Liver (tissue), 8 donors: ENCODE measurements at regions not wholly inside any gene's neighbourhood (a gene's known extent, or its start where the extent isn't known, plus 50 kb on each side); places are given as distances from the start of the nearest gene placed in this dataset.

ENCODE experiments used
- DNase-seq: peaks from one replicate; pipeline ENCODE4 v3.0.0-alpha.2; 2017; ENCODE audit warnings: low spot score
- H3K27ac ChIP-seq, 2 donors: one replicate each; pipeline ENCODE4 v1.7.0; 2013; ENCODE audit warnings: inconsistent platforms in 2 of 2, low read length in 2 of 2, control low read depth in 1 of 2, low read depth in 1 of 2, mild to moderate bottlenecking in 1 of 2
- H3K27me3 ChIP-seq, 4 donors: one replicate each; pipeline versions ENCODE4 v1.6.1 to v1.7.0; 2013; ENCODE audit warnings: low read length in 3 of 4, inconsistent platforms in 1 of 4, mild to moderate bottlenecking in 1 of 4, moderate library complexity in 1 of 4; ENCODE audit not compliant: control insufficient read depth in 4 of 4, insufficient read depth in 4 of 4
- H3K36me3 ChIP-seq, 4 donors: one replicate each; pipeline versions ENCODE4 v1.6.1 to v1.7.0; 2013; ENCODE audit warnings: low read length in 3 of 4, mild to moderate bottlenecking in 3 of 4, low read depth in 1 of 4, moderate library complexity in 1 of 4; ENCODE audit not compliant: control insufficient read depth in 4 of 4, insufficient read depth in 3 of 4
- H3K4me1 ChIP-seq, 4 donors: one replicate each; pipeline versions ENCODE4 v1.6.1 to v1.7.0; 2013; ENCODE audit warnings: low read length in 3 of 4, mild to moderate bottlenecking in 3 of 4, moderate library complexity in 1 of 4; ENCODE audit not compliant: control insufficient read depth in 4 of 4, insufficient read depth in 4 of 4
- H3K4me3 ChIP-seq, 3 donors: one replicate each; pipeline versions ENCODE4 v1.6.1 to v1.7.0; 2013; ENCODE audit warnings: low read length in 3 of 3, control low read depth in 1 of 3, low read depth in 1 of 3, mild to moderate bottlenecking in 1 of 3
- H3K9ac ChIP-seq, 2 donors: one replicate each; pipeline ENCODE4 v1.7.0; 2013; ENCODE audit warnings: low read length in 2 of 2, mild to moderate bottlenecking in 2 of 2, moderate library complexity in 2 of 2, control low read depth in 1 of 2, low read depth in 1 of 2
- H3K9me3 ChIP-seq, 4 donors: one replicate each; pipeline versions ENCODE4 v1.6.1 to v1.7.0; 2013; ENCODE audit warnings: low read length in 3 of 4; ENCODE audit not compliant: control insufficient read depth in 4 of 4
- EGR1 ChIP-seq, 2 donors: IDR thresholded peaks; 2 replicates each; pipeline ENCODE4 v1.6.1; 2016 to 2018; ENCODE audit warnings: antibody characterized with exemption in 2 of 2, low read depth in 2 of 2
- FOXA1 ChIP-seq: IDR thresholded peaks from 2 replicates; pipeline ENCODE4 v1.6.1; 2016; ENCODE audit warnings: antibody characterized with exemption
- FOXA2 ChIP-seq: IDR thresholded peaks from 2 replicates; pipeline ENCODE4 v1.6.1; 2016; ENCODE audit warnings: antibody characterized with exemption
- GABPA ChIP-seq, 2 donors: IDR thresholded peaks in 1 of 2; conservative IDR thresholded peaks in 1 of 2; 2 replicates each; pipeline ENCODE4 v1.6.1; 2016; ENCODE audit warnings: antibody characterized with exemption in 2 of 2, mild to moderate bottlenecking in 1 of 2, moderate library complexity in 1 of 2
- HNF4A ChIP-seq, 2 donors: conservative IDR thresholded peaks; 2 replicates each; pipeline ENCODE4 v1.6.1; 2016; ENCODE audit warnings: antibody characterized with exemption in 2 of 2, mild to moderate bottlenecking in 2 of 2
- HNF4G ChIP-seq: IDR thresholded peaks from 2 replicates; pipeline ENCODE4 v1.6.1; 2016; ENCODE audit warnings: antibody characterized with exemption
- JUND ChIP-seq, 2 donors: IDR thresholded peaks; 2 replicates each; pipeline ENCODE4 v1.6.1; 2016; ENCODE audit warnings: antibody characterized with exemption in 2 of 2
- NR2F2 ChIP-seq: IDR thresholded peaks from 2 replicates; pipeline ENCODE4 v1.6.1; 2016; ENCODE audit warnings: antibody characterized with exemption
- RAD21 ChIP-seq, 2 donors: IDR thresholded peaks; 2 replicates each; pipeline ENCODE4 v1.6.1; 2016; ENCODE audit warnings: antibody characterized with exemption in 2 of 2, mild to moderate bottlenecking in 2 of 2
- RXRA ChIP-seq, 2 donors: IDR thresholded peaks; 2 replicates each; pipeline ENCODE4 v1.6.1; 2017 to 2018; ENCODE audit warnings: antibody characterized with exemption in 2 of 2, mild to moderate bottlenecking in 1 of 2
- SP1 ChIP-seq: IDR thresholded peaks from 2 replicates; pipeline ENCODE4 v1.6.1; 2018; ENCODE audit warnings: antibody characterized with exemption, mild to moderate bottlenecking
- TAF1 ChIP-seq: conservative IDR thresholded peaks from 2 replicates; pipeline ENCODE4 v1.6.1; 2016; ENCODE audit warnings: antibody characterized with exemption, mild to moderate bottlenecking
- YY1 ChIP-seq: IDR thresholded peaks from 2 replicates; pipeline ENCODE4 v1.6.1; 2016; ENCODE audit warnings: antibody characterized with exemption, mild to moderate bottlenecking
- WGBS: extraction: QIAGEN DNeasy Blood & Tissue Kit; methylation state at CpG from one replicate; pipeline ENCODE4 v1.1.7; 2013; 5-methylcytosine and 5-hydroxymethylcytosine counted together
- TF ChIP-seq, protein P1 (sequence below): IDR thresholded peaks from 2 replicates; pipeline ENCODE4 v1.6.1; 2016; ENCODE audit warnings: antibody characterized with exemption
- TF ChIP-seq, protein P2 (sequence below): IDR thresholded peaks from 2 replicates; pipeline ENCODE4 v1.6.1; 2016; ENCODE audit warnings: antibody characterized with exemption
- TF ChIP-seq, protein P3 (sequence below): fragments of 150-350 bp; IDR thresholded peaks from 2 replicates; pipeline ENCODE4 v1.5.1; 2017; ENCODE audit warnings: improper control_type of control experiment, low read depth, low read length; ENCODE audit not compliant: missing input control
- TF ChIP-seq, protein P4 (sequence below): IDR thresholded peaks from 2 replicates; pipeline ENCODE4 v1.6.1; 2016; ENCODE audit warnings: antibody characterized with exemption, mild to moderate bottlenecking
- TF ChIP-seq, protein P5 (sequence below): IDR thresholded peaks from 2 replicates; pipeline ENCODE4 v1.6.1; 2016; ENCODE audit warnings: antibody characterized with exemption
- donor health status: healthy.
- donor health status: healthy.
- donor health status: healthy.
- donor health status: healthy.
- donor health status: healthy.

DNA sequence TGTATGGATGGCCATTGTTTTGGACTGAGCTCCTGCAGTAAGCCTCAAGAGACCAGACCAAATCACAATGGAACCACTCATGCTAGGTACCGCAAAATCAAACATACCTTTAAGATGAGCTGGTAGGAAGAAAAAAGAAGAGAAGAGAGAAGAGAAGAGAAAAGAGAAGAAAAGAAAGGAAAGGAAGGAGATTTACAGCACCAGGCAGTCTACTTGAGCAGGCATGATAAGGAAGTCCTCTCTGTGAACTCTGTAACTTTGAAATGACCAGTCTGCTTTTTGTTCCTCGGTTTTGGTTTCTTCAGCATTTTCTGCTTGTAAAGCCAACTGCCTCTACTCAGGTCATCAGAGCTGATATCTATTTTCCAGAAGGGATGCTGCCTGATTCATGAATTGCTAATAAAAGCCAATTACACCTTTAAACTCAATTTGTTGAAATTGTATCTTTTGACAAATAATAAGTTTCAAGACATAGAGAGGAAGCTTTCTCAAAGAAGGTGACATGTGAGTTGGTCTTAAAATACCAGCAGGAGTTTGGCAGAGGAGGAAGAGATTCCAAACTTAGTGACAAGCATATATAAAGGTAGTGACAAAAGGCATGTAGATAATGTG, 134.3 kb downstream of the UNC5CL start:
- TF ChIP-seq JUND (IDR thresholded peaks at IDR 0.05) = no peak
- TF ChIP-seq, protein P1, sequence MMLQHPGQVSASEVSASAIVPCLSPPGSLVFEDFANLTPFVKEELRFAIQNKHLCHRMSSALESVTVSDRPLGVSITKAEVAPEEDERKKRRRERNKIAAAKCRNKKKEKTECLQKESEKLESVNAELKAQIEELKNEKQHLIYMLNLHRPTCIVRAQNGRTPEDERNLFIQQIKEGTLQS = no peak
- Histone ChIP-seq H3K27me3 (no peaks in the 10 kb centered on the region), H3K36me3 (no peaks in the 10 kb centered on the region), H3K27ac (no peak overlapping the region), H3K4me1 (peaks cover 0 to under 1% (median 0%) of the 10 kb centered on the region in 4 donors), H3K9ac (no peak overlapping the region), H3K4me3 (no peak overlapping the region), H3K9me3 (no peaks in the 10 kb centered on the region)
- no peak for DNase-seq
- 80% methylated on average over 2 of the region's 2 CpGs for WGBS

DNA sequence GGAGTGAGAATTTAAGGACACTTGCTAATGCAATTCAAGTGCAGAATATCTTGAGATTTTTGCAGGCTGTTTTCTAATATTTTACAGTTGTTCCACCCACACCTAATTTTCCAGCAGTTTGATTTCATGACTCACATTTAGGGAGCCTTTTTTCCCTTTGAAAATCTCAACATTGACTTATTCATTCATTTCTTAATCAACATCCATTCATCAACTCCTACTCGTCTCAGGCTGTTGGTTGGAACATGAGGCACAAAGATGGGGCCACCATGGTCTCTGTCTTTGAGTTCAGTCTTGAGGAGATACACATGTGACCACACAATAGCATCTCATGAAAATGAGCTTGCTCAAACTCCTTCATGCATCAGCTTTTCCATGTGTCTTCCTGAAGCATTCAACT, 135.6 kb downstream of the UNC5CL start:
- Histone ChIP-seq H3K4me1 (peaks cover 0 to 8% (median 0%) of the 10 kb centered on the region in 4 donors), H3K27me3 (no peaks in the 10 kb centered on the region), H3K9ac (no peak overlapping the region), H3K4me3 (no peak overlapping the region), H3K9me3 (no peaks in the 10 kb centered on the region), H3K27ac (no peak overlapping the region), H3K36me3 (no peaks in the 10 kb centered on the region)
- 84% methylated on average over 1 of the region's 1 CpG for WGBS
- no peak for DNase-seq
- TF ChIP-seq FOXA2 (no peak), JUND (IDR thresholded peaks at IDR 0.05) (no peak), YY1 (no peak), FOXA1 (no peak), SP1 (no peak), HNF4G (no peak), GABPA (IDR thresholded peaks at IDR 0.05 in 1 of 2, conservative IDR thresholded peaks at IDR 0.05 in 1 of 2) (no peak), NR2F2 (no peak), HNF4A (conservative IDR thresholded peaks at IDR 0.05) (no peak), RAD21 (IDR thresholded peaks at IDR 0.05) (no peak), RXRA (IDR thresholded peaks at IDR 0.05) (no peak), TAF1 (no peak), EGR1 (IDR thresholded peaks at IDR 0.05; ENCODE audit: low read depth in 2 of 2) (no peak)
- TF ChIP-seq, protein P2, sequence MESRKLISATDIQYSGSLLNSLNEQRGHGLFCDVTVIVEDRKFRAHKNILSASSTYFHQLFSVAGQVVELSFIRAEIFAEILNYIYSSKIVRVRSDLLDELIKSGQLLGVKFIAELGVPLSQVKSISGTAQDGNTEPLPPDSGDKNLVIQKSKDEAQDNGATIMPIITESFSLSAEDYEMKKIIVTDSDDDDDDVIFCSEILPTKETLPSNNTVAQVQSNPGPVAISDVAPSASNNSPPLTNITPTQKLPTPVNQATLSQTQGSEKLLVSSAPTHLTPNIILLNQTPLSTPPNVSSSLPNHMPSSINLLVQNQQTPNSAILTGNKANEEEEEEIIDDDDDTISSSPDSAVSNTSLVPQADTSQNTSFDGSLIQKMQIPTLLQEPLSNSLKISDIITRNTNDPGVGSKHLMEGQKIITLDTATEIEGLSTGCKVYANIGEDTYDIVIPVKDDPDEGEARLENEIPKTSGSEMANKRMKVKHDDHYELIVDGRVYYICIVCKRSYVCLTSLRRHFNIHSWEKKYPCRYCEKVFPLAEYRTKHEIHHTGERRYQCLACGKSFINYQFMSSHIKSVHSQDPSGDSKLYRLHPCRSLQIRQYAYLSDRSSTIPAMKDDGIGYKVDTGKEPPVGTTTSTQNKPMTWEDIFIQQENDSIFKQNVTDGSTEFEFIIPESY = no peak
- TF ChIP-seq, protein P3, sequence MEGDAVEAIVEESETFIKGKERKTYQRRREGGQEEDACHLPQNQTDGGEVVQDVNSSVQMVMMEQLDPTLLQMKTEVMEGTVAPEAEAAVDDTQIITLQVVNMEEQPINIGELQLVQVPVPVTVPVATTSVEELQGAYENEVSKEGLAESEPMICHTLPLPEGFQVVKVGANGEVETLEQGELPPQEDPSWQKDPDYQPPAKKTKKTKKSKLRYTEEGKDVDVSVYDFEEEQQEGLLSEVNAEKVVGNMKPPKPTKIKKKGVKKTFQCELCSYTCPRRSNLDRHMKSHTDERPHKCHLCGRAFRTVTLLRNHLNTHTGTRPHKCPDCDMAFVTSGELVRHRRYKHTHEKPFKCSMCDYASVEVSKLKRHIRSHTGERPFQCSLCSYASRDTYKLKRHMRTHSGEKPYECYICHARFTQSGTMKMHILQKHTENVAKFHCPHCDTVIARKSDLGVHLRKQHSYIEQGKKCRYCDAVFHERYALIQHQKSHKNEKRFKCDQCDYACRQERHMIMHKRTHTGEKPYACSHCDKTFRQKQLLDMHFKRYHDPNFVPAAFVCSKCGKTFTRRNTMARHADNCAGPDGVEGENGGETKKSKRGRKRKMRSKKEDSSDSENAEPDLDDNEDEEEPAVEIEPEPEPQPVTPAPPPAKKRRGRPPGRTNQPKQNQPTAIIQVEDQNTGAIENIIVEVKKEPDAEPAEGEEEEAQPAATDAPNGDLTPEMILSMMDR = no peak
- TF ChIP-seq, protein P4, sequence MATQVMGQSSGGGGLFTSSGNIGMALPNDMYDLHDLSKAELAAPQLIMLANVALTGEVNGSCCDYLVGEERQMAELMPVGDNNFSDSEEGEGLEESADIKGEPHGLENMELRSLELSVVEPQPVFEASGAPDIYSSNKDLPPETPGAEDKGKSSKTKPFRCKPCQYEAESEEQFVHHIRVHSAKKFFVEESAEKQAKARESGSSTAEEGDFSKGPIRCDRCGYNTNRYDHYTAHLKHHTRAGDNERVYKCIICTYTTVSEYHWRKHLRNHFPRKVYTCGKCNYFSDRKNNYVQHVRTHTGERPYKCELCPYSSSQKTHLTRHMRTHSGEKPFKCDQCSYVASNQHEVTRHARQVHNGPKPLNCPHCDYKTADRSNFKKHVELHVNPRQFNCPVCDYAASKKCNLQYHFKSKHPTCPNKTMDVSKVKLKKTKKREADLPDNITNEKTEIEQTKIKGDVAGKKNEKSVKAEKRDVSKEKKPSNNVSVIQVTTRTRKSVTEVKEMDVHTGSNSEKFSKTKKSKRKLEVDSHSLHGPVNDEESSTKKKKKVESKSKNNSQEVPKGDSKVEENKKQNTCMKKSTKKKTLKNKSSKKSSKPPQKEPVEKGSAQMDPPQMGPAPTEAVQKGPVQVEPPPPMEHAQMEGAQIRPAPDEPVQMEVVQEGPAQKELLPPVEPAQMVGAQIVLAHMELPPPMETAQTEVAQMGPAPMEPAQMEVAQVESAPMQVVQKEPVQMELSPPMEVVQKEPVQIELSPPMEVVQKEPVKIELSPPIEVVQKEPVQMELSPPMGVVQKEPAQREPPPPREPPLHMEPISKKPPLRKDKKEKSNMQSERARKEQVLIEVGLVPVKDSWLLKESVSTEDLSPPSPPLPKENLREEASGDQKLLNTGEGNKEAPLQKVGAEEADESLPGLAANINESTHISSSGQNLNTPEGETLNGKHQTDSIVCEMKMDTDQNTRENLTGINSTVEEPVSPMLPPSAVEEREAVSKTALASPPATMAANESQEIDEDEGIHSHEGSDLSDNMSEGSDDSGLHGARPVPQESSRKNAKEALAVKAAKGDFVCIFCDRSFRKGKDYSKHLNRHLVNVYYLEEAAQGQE = no peak
- TF ChIP-seq, protein P1 = no peak
- TF ChIP-seq, protein P5, sequence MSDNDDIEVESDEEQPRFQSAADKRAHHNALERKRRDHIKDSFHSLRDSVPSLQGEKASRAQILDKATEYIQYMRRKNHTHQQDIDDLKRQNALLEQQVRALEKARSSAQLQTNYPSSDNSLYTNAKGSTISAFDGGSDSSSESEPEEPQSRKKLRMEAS = no peak
